ENCODE measurements at regions not wholly inside any gene's neighbourhood (a gene's known extent, or its start where the extent isn't known, plus 50 kb on each side); places are given as distances from the start of the nearest gene placed in this dataset.

DNA sequence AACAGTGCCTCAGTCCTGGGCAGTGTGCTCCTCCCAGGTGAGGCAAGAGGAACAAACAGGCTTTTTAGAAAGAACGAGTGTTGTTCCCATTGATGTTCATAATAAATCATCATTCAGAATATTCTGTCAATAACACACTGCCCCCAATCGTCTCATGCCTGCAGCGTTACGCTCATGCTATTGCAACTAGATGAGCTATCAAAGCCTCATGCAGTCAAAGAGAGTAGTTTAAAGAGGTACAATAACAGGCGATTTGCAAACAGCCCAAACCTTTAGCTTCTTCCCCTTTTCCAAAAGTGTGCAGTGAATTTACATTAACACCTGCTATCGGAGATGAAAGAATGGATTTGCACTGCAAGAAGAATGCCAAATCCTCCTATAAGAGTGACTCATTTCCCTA is 1164.7 kb upstream of the MAP3K7 start:
- H3K4me2 ChIP-seq (ENCODE audit: control insufficient read depth, extremely low read depth, insufficient read depth, low read depth, low read length) = no peak overlapping the region
- DNase-seq (ENCODE audit: low read depth, low spot score) (no peak), FAIRE-seq (no peak)
- H3K27ac ChIP-seq (ENCODE audit: control insufficient read depth, insufficient read depth, low read length) = no peak overlapping the region
- H3K79me2 ChIP-seq (ENCODE audit: control insufficient read depth, insufficient read depth, low read length) = no peaks in the 10 kb centered on the region
- no peaks in the 10 kb centered on the region for H3K27me3 ChIP-seq (ENCODE audit: control insufficient read depth, extremely low read depth, insufficient read depth, low read length)
- H4K20me1 ChIP-seq (ENCODE audit: control insufficient read depth, extremely low read depth, insufficient read depth, low read length) = no peaks in the 10 kb centered on the region
- no peaks in the 10 kb centered on the region for H3K36me3 ChIP-seq (ENCODE audit: control insufficient read depth in 2 of 2, extremely low read depth in 1 of 2, insufficient read depth in 2 of 2, low read length in 2 of 2)
- no peak overlapping the region for H3K9ac ChIP-seq (ENCODE audit: control insufficient read depth, extremely low read depth, insufficient read depth, low read length)
- no peaks in the 10 kb centered on the region for H3K9me1 ChIP-seq (ENCODE audit: control insufficient read depth, extremely low read depth, insufficient read depth, low read length)
- H3K9me3 ChIP-seq (ENCODE audit: control insufficient read depth, low read depth, low read length) = no peaks in the 10 kb centered on the region
- H2AFZ ChIP-seq (ENCODE audit: control insufficient read depth, low read length) = no peak overlapping the region
- dilution Hi-C loops (cut with MboI; ENCODE audit: extremely low pct_ligation_motif_present, low sequenced_read_pairs) = no loop called here
- TF ChIP-seq, protein P1, sequence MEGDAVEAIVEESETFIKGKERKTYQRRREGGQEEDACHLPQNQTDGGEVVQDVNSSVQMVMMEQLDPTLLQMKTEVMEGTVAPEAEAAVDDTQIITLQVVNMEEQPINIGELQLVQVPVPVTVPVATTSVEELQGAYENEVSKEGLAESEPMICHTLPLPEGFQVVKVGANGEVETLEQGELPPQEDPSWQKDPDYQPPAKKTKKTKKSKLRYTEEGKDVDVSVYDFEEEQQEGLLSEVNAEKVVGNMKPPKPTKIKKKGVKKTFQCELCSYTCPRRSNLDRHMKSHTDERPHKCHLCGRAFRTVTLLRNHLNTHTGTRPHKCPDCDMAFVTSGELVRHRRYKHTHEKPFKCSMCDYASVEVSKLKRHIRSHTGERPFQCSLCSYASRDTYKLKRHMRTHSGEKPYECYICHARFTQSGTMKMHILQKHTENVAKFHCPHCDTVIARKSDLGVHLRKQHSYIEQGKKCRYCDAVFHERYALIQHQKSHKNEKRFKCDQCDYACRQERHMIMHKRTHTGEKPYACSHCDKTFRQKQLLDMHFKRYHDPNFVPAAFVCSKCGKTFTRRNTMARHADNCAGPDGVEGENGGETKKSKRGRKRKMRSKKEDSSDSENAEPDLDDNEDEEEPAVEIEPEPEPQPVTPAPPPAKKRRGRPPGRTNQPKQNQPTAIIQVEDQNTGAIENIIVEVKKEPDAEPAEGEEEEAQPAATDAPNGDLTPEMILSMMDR (optimal IDR thresholded peaks at IDR 0.05 in 1 of 3, IDR thresholded peaks at IDR 0.05 in 1 of 3, conservative IDR thresholded peaks at IDR 0.05 in 1 of 3; ENCODE audit: extremely low read depth in 1 of 3, insufficient read depth in 2 of 3, low read length in 3 of 3) = peak in 1 of 3 experiments; percentile 20
- TF ChIP-seq EZH2 (IDR thresholded peaks at IDR 0.05; ENCODE audit: low read length) = no peak
- H3K4me1 ChIP-seq (ENCODE audit: control insufficient read depth, extremely low read depth, insufficient read depth, low read length) = no peaks in the 10 kb centered on the region
- H3K4me3 ChIP-seq (ENCODE audit: control insufficient read depth in 2 of 3, extremely low read depth in 1 of 3, insufficient read depth in 2 of 3, low read depth in 1 of 3, low read length in 3 of 3) = no peak overlapping the region

DNA sequence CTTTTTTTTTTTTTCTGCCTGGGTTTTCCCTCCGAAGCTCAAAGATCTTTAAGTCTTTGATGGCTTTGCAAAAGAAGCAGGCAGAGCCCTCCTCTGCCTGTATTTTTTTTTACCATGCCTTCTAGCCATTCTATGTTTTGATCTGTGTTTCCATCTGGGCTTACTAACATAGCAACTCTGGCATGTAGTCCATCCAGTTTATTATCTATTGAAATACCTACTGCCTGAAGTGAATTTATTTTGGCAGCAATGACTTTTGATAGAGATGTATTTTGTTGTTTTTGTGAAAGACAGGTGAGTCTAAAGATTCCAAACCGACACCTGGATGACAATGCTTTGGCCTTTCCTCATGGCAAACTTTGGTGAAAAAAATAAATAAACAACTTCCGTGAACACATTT is 1157.7 kb upstream of the MAP3K7 start:
- no peak overlapping the region for H3K4me2 ChIP-seq (ENCODE audit: control insufficient read depth, extremely low read depth, insufficient read depth, low read depth, low read length)
- TF ChIP-seq EZH2 (IDR thresholded peaks at IDR 0.05; ENCODE audit: low read length) = no peak
- TF ChIP-seq, protein P1 (optimal IDR thresholded peaks at IDR 0.05 in 1 of 3, IDR thresholded peaks at IDR 0.05 in 1 of 3, conservative IDR thresholded peaks at IDR 0.05 in 1 of 3; ENCODE audit: extremely low read depth in 1 of 3, insufficient read depth in 2 of 3, low read length in 3 of 3) = no peak
- H2AFZ ChIP-seq (ENCODE audit: control insufficient read depth, low read length) = no peak overlapping the region
- no peak overlapping the region for H3K4me3 ChIP-seq (ENCODE audit: control insufficient read depth in 2 of 3, extremely low read depth in 1 of 3, insufficient read depth in 2 of 3, low read depth in 1 of 3, low read length in 3 of 3)
- no peak overlapping the region for H3K27ac ChIP-seq (ENCODE audit: control insufficient read depth, insufficient read depth, low read length)
- no peak overlapping the region for H3K9ac ChIP-seq (ENCODE audit: control insufficient read depth, extremely low read depth, insufficient read depth, low read length)
- no peak for DNase-seq (ENCODE audit: low read depth, low spot score)
- no peaks in the 10 kb centered on the region for H4K20me1 ChIP-seq (ENCODE audit: control insufficient read depth, extremely low read depth, insufficient read depth, low read length)
- no peaks in the 10 kb centered on the region for H3K9me1 ChIP-seq (ENCODE audit: control insufficient read depth, extremely low read depth, insufficient read depth, low read length)
- H3K9me3 ChIP-seq (ENCODE audit: control insufficient read depth, low read depth, low read length) = no peaks in the 10 kb centered on the region
- H3K79me2 ChIP-seq (ENCODE audit: control insufficient read depth, insufficient read depth, low read length) = no peaks in the 10 kb centered on the region
- dilution Hi-C loops (cut with MboI; ENCODE audit: extremely low pct_ligation_motif_present, low sequenced_read_pairs) = no loop called here
- FAIRE-seq = no peak
- H3K27me3 ChIP-seq (ENCODE audit: control insufficient read depth, extremely low read depth, insufficient read depth, low read length) = no peaks in the 10 kb centered on the region
- H3K36me3 ChIP-seq (ENCODE audit: control insufficient read depth in 2 of 2, extremely low read depth in 1 of 2, insufficient read depth in 2 of 2, low read length in 2 of 2) = no peaks in the 10 kb centered on the region
- H3K4me1 ChIP-seq (ENCODE audit: control insufficient read depth, extremely low read depth, insufficient read depth, low read length) = no peaks in the 10 kb centered on the region

Measured in keratinocyte (primary cell).